ENCODE measurements at regions not wholly inside any gene's neighbourhood (a gene's known extent, or its start where the extent isn't known, plus 50 kb on each side); places are given as distances from the start of the nearest gene placed in this dataset.

DNA sequence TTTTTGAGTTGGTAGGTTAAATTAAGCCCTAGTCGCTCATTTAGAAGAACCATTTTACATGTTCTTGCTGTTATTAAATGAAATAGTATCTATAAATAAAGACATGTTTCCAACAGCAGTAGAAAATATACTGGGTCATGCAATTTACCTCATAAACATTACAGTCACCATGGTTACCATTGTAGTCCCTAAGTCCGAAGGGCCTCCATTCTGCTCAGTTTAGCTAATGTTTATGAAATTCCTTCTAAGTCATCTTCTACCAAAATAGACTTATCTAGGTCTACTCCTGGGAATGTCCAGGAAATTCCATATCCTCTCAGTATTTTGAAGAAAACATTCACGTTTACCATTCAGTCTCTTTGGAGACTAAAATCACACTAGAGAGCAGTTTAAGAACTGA, 292.5 kb upstream of the DCAF8L1 start:
- TF ChIP-seq, protein P1, sequence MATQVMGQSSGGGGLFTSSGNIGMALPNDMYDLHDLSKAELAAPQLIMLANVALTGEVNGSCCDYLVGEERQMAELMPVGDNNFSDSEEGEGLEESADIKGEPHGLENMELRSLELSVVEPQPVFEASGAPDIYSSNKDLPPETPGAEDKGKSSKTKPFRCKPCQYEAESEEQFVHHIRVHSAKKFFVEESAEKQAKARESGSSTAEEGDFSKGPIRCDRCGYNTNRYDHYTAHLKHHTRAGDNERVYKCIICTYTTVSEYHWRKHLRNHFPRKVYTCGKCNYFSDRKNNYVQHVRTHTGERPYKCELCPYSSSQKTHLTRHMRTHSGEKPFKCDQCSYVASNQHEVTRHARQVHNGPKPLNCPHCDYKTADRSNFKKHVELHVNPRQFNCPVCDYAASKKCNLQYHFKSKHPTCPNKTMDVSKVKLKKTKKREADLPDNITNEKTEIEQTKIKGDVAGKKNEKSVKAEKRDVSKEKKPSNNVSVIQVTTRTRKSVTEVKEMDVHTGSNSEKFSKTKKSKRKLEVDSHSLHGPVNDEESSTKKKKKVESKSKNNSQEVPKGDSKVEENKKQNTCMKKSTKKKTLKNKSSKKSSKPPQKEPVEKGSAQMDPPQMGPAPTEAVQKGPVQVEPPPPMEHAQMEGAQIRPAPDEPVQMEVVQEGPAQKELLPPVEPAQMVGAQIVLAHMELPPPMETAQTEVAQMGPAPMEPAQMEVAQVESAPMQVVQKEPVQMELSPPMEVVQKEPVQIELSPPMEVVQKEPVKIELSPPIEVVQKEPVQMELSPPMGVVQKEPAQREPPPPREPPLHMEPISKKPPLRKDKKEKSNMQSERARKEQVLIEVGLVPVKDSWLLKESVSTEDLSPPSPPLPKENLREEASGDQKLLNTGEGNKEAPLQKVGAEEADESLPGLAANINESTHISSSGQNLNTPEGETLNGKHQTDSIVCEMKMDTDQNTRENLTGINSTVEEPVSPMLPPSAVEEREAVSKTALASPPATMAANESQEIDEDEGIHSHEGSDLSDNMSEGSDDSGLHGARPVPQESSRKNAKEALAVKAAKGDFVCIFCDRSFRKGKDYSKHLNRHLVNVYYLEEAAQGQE (IDR thresholded peaks at IDR 0.05; ENCODE audit: low read depth): no peak
- TF ChIP-seq CEBPB (IDR thresholded peaks at IDR 0.05): no peak
- TF ChIP-seq CREB1 (IDR thresholded peaks at IDR 0.05; ENCODE audit: low read depth): no peak
- no peak for TF ChIP-seq YY1 (IDR thresholded peaks at IDR 0.05; ENCODE audit: low read depth)
- TF ChIP-seq EGR1 (IDR thresholded peaks at IDR 0.05): no peak
- TF ChIP-seq RAD21 (IDR thresholded peaks at IDR 0.05; ENCODE audit: low read depth): no peak
- no peak for TF ChIP-seq TCF12 (IDR thresholded peaks at IDR 0.05; ENCODE audit: low read depth)
- TF ChIP-seq, protein P2, sequence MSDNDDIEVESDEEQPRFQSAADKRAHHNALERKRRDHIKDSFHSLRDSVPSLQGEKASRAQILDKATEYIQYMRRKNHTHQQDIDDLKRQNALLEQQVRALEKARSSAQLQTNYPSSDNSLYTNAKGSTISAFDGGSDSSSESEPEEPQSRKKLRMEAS (IDR thresholded peaks at IDR 0.05): no peak
- TF ChIP-seq NFIC (IDR thresholded peaks at IDR 0.05): no peak
- TF ChIP-seq TEAD4 (IDR thresholded peaks at IDR 0.05): no peak
- no peak for TF ChIP-seq FOXM1 (IDR thresholded peaks at IDR 0.05; ENCODE audit: borderline replicate concordance, low read depth)
- no peak for TF ChIP-seq TAF1 (IDR thresholded peaks at IDR 0.05; ENCODE audit: low read depth)
- TF ChIP-seq ZBTB7A (IDR thresholded peaks at IDR 0.05; ENCODE audit: low read depth): no peak
- no peak for TF ChIP-seq EP300 (IDR thresholded peaks at IDR 0.05; ENCODE audit: borderline replicate concordance)
- TF ChIP-seq, protein P3, sequence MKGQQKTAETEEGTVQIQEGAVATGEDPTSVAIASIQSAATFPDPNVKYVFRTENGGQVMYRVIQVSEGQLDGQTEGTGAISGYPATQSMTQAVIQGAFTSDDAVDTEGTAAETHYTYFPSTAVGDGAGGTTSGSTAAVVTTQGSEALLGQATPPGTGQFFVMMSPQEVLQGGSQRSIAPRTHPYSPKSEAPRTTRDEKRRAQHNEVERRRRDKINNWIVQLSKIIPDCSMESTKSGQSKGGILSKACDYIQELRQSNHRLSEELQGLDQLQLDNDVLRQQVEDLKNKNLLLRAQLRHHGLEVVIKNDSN (IDR thresholded peaks at IDR 0.05): no peak

DNA sequence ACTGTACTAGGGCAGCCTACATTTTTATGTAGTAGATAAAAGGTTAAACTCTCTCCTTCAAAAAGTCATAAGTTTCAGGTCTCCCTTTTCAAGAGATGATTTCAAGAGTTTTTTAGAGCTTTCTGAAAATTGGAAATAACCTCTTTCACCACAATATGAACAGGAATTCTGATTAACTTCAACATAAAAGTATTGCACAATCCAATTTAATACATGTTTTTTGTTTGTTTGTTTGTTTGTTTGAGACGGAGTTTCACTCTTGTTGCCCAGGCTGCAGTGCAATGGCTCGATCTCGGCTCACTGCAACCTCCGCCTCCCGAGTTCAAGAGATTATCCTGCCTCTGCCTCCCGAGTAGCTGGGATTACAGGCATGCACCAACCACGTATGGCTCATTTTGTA, 265.4 kb upstream of the DCAF8L1 start:
- TF ChIP-seq CEBPB (IDR thresholded peaks at IDR 0.05) (no peak), CREB1 (IDR thresholded peaks at IDR 0.05; ENCODE audit: low read depth) (no peak), ZBTB7A (IDR thresholded peaks at IDR 0.05; ENCODE audit: low read depth) (no peak), RAD21 (IDR thresholded peaks at IDR 0.05; ENCODE audit: low read depth) (no peak), TAF1 (IDR thresholded peaks at IDR 0.05; ENCODE audit: low read depth) (no peak), FOXM1 (IDR thresholded peaks at IDR 0.05; ENCODE audit: borderline replicate concordance, low read depth) (no peak), YY1 (IDR thresholded peaks at IDR 0.05; ENCODE audit: low read depth) (no peak), TEAD4 (IDR thresholded peaks at IDR 0.05) (no peak), TCF12 (IDR thresholded peaks at IDR 0.05; ENCODE audit: low read depth) (no peak), EGR1 (IDR thresholded peaks at IDR 0.05) (no peak), EP300 (IDR thresholded peaks at IDR 0.05; ENCODE audit: borderline replicate concordance) (no peak), NFIC (IDR thresholded peaks at IDR 0.05) (no peak)
- TF ChIP-seq, protein P3 (IDR thresholded peaks at IDR 0.05): no peak
- TF ChIP-seq, protein P2 (IDR thresholded peaks at IDR 0.05): no peak
- TF ChIP-seq, protein P1 (IDR thresholded peaks at IDR 0.05; ENCODE audit: low read depth): no peak

DNA sequence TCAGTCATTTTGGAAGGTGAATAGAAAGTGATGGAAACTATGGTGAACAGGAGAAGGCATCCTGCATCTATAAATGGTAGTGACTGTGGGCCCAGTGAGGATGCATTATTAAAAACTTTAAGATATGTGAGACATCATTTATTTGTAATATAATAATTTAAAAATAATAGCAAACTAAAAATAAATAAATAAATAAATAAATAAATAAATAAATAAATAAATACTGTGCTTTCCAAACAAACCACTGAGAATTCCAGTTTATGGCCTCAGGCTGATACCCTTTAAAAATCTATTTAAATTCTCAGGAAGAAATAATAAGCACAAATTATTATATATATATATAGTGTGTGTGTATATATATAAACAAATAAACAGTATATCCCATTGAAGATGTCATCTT, 248.0 kb upstream of the DCAF8L1 start:
- TF ChIP-seq, protein P2 (IDR thresholded peaks at IDR 0.05): no peak
- TF ChIP-seq TCF12 (IDR thresholded peaks at IDR 0.05; ENCODE audit: low read depth): no peak
- no peak for TF ChIP-seq CEBPB (IDR thresholded peaks at IDR 0.05)
- TF ChIP-seq, protein P1 (IDR thresholded peaks at IDR 0.05; ENCODE audit: low read depth): no peak

DNA sequence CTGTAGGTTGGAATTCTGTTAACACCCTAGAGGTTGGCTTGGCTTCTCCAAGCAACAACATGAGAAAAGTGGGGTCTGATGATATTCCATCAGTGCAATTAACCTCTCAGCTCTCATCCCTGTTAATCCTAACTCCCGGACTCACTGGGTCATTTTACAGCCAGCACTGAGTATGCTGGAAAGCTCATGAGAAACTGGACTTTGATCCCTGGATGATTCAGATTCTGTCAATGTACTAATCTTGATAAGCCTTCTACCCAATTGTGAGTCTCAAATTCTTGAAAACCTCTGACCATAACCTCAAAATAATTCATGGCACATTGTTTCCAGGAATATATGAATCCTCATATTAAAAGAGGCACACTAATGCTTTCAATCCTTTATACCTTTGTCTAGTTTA, 244.3 kb upstream of the DCAF8L1 start:
- TF ChIP-seq, protein P2 (IDR thresholded peaks at IDR 0.05): no peak
- TF ChIP-seq RAD21 (IDR thresholded peaks at IDR 0.05; ENCODE audit: low read depth) (no peak), TAF1 (IDR thresholded peaks at IDR 0.05; ENCODE audit: low read depth) (no peak), EP300 (IDR thresholded peaks at IDR 0.05; ENCODE audit: borderline replicate concordance) (no peak), ZBTB7A (IDR thresholded peaks at IDR 0.05; ENCODE audit: low read depth) (no peak), FOXM1 (IDR thresholded peaks at IDR 0.05; ENCODE audit: borderline replicate concordance, low read depth) (no peak), NFIC (IDR thresholded peaks at IDR 0.05) (no peak), CEBPB (IDR thresholded peaks at IDR 0.05) (no peak), CREB1 (IDR thresholded peaks at IDR 0.05; ENCODE audit: low read depth) (no peak), TCF12 (IDR thresholded peaks at IDR 0.05; ENCODE audit: low read depth) (no peak), EGR1 (IDR thresholded peaks at IDR 0.05) (no peak), TEAD4 (IDR thresholded peaks at IDR 0.05) (no peak), YY1 (IDR thresholded peaks at IDR 0.05; ENCODE audit: low read depth) (no peak)
- TF ChIP-seq, protein P1 (IDR thresholded peaks at IDR 0.05; ENCODE audit: low read depth): no peak
- TF ChIP-seq, protein P3 (IDR thresholded peaks at IDR 0.05): no peak
